ENCODE measurements at regions not wholly inside any gene's neighbourhood (a gene's known extent, or its start where the extent isn't known, plus 50 kb on each side); places are given as distances from the start of the nearest gene placed in this dataset.

DNA sequence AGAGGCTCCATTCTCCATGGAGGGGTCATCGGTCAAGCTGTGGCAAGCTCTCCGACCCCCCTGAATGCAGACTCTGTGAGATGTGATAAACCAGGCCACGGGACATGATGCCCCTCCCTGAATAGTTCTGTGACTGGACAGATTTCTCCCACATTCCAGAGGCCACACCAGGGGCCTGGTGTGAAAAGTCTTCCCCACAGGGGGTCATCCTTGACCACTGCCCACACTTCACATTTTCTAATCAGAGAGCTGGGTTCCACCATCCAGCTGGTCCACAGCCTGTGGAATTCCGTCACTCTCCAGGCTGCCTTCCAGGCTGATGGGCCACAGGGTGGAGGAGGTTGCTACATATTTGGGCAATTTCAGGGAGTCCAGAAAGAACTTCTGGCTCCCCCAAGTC is 51.3 kb upstream of the CYRIA start:
- no peak for TF ChIP-seq EZH2 (IDR thresholded peaks at IDR 0.05; ENCODE audit: low read length)
- TF ChIP-seq, protein P1, sequence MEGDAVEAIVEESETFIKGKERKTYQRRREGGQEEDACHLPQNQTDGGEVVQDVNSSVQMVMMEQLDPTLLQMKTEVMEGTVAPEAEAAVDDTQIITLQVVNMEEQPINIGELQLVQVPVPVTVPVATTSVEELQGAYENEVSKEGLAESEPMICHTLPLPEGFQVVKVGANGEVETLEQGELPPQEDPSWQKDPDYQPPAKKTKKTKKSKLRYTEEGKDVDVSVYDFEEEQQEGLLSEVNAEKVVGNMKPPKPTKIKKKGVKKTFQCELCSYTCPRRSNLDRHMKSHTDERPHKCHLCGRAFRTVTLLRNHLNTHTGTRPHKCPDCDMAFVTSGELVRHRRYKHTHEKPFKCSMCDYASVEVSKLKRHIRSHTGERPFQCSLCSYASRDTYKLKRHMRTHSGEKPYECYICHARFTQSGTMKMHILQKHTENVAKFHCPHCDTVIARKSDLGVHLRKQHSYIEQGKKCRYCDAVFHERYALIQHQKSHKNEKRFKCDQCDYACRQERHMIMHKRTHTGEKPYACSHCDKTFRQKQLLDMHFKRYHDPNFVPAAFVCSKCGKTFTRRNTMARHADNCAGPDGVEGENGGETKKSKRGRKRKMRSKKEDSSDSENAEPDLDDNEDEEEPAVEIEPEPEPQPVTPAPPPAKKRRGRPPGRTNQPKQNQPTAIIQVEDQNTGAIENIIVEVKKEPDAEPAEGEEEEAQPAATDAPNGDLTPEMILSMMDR (optimal IDR thresholded peaks at IDR 0.05 in 1 of 3, IDR thresholded peaks at IDR 0.05 in 1 of 3, conservative IDR thresholded peaks at IDR 0.05 in 1 of 3; ENCODE audit: extremely low read depth in 1 of 3, insufficient read depth in 2 of 3, low read length in 3 of 3), result no peak
